HepG2 (cell line): ENCODE measurements at regions not wholly inside any gene's neighbourhood (a gene's known extent, or its start where the extent isn't known, plus 50 kb on each side); places are given as distances from the start of the nearest gene placed in this dataset.

Experiments used
- ATAC-seq: fragments of 200-7000 bp; cut with Tn5 transposase; 3 replicates; pipeline ENCODE4 v1.9.1; 2020; ENCODE audit warnings: mild to moderate bottlenecking, moderate library complexity
- BruUV-seq: library from RNA; stranded (reverse); fragments of 400-500 nt; replicated peaks from 2 replicates; lab custom pipeline; 2021; lab: Mats Ljungman, UMichigan
- CTCF ChIA-PET: fragments of 300-600 bp; formaldehyde crosslinking; extraction: SDS; loops from one replicate; lab custom pipeline; 2021; ENCODE audit warnings: low total read pairs, inconsistent platforms, low intra/inter-chr PET ratio; lab: Yijun Ruan, JAX
- POLR2A ChIA-PET: fragments of 350-600 bp; sonication (Branson Sonifier 250); formaldehyde crosslinking; loops from one replicate; lab custom pipeline; 2020; ENCODE audit warnings: antibody characterized with exemption, inconsistent platforms; lab: Yijun Ruan, JAX
- DNase-seq: peaks from one replicate; pipeline ENCODE4 v3.0.0-alpha.2; 2015; ENCODE audit warnings: low spot score
- FAIRE-seq: peaks from 3 replicates; lab custom pipeline; 2011; peaks lifted over from hg19 to GRCh38; lab: Jason Lieb, UNC
- H2AFZ ChIP-seq: one replicate; pipeline ENCODE4 v1.6.1; 2011; ENCODE audit warnings: low read length, inconsistent platforms
- H3K27ac ChIP-seq: fragments of 300-600 bp; 3 replicates; pipeline ENCODE4 v1.8.0; 2011; ENCODE audit warnings: mixed run types, mild to moderate bottlenecking, mixed read lengths, low read length, inconsistent platforms; ENCODE audit not compliant: insufficient read depth; ENCODE audit errors: extremely low read length
- H3K27me3 ChIP-seq, 2 experiments: fragments of 200-600 bp in 1 of 2; 2 replicates in 1 of 2; 3 replicates in 1 of 2; pipeline versions ENCODE4 v1.6.0 to v1.8.0; 2011; ENCODE audit warnings: low read length in 2 of 2, mild to moderate bottlenecking in 2 of 2, moderate library complexity in 2 of 2, inconsistent platforms in 1 of 2; ENCODE audit not compliant: insufficient read depth in 2 of 2, control insufficient read depth in 1 of 2
- H3K36me3 ChIP-seq, 2 experiments: fragments of 200-600 bp in 1 of 2; replicated peaks in 1 of 2; 2 replicates in 1 of 2; 3 replicates in 1 of 2; pipeline versions ENCODE4 v1.5.1 to v1.8.0; 2011; ENCODE audit warnings: low read length in 2 of 2, inconsistent platforms in 1 of 2; ENCODE audit not compliant: insufficient read depth in 2 of 2, control insufficient read depth in 1 of 2
- H3K4me1 ChIP-seq: 2 replicates; pipeline ENCODE4 v1.5.1; 2012; ENCODE audit warnings: low read length, inconsistent platforms; ENCODE audit not compliant: insufficient read depth
- H3K4me2 ChIP-seq: 2 replicates; pipeline ENCODE4 v1.6.0; 2011; ENCODE audit warnings: low read depth, low read length, inconsistent platforms
- H3K4me3 ChIP-seq, 3 experiments: fragments of 200-600 bp in 1 of 3; sonication (generic), shearing (Covaris generic) in 1 of 3; replicated peaks in 1 of 3; 2 replicates each; pipeline ENCODE4 v1.5.1; 2011 to 2016; ENCODE audit warnings: low read length in 3 of 3, inconsistent platforms in 2 of 3, low read depth in 2 of 3, mild to moderate bottlenecking in 2 of 3, control low read depth in 1 of 3, mixed read lengths in 1 of 3; ENCODE audit not compliant: insufficient read depth in 1 of 3
- H3K79me2 ChIP-seq: one replicate; pipeline ENCODE4 v1.6.1; 2011; ENCODE audit warnings: low read length, inconsistent platforms; ENCODE audit not compliant: insufficient read depth
- H3K9ac ChIP-seq: 2 replicates; pipeline ENCODE4 v1.6.0; 2011; ENCODE audit warnings: mild to moderate bottlenecking, low read depth, low read length, inconsistent platforms; ENCODE audit not compliant: insufficient read depth
- H3K9me3 ChIP-seq: 2 replicates; pipeline ENCODE4 v1.5.1; 2012; ENCODE audit warnings: mild to moderate bottlenecking, low read length
- H4K20me1 ChIP-seq: 2 replicates; pipeline ENCODE4 v1.6.0; 2011; ENCODE audit warnings: inconsistent platforms, mild to moderate bottlenecking, low read length, moderate library complexity; ENCODE audit not compliant: insufficient read depth
- ATF7-NPFF ChIP-seq: sonication (generic); formaldehyde crosslinking; IDR thresholded peaks from 2 replicates; pipeline ENCODE4 v1.8.1; 2023; ENCODE audit warnings: mild to moderate bottlenecking, low read depth, missing genetic modification reagents, moderate library complexity
- HDAC6 ChIP-seq: fragments of 200-600 bp; sonication (generic); IDR thresholded peaks from 2 replicates; pipeline ENCODE4 v1.7.0; 2017; ENCODE audit warnings: mild to moderate bottlenecking, antibody characterized with exemption, low read length, low read depth
- IRX3 ChIP-seq: sonication (generic); formaldehyde crosslinking; IDR thresholded peaks from 2 replicates; pipeline ENCODE4 v1.8.1; 2023; ENCODE audit warnings: mild to moderate bottlenecking, low read depth, missing genetic modification reagents, borderline replicate concordance
- RFX1 ChIP-seq: fragments of 450-650 bp; IDR thresholded peaks from 2 replicates; pipeline ENCODE4 v1.6.1; 2017
- SKIL ChIP-seq: sonication (generic); formaldehyde crosslinking; IDR thresholded peaks from 2 replicates; pipeline ENCODE4 v1.8.0; 2022; ENCODE audit warnings: missing genetic modification reagents, mild to moderate bottlenecking, moderate library complexity, borderline replicate concordance
- STAG1 ChIP-seq: sonication (generic); formaldehyde crosslinking; IDR thresholded peaks from 2 replicates; pipeline ENCODE4 v1.4.0; 2020; ENCODE audit warnings: missing genetic modification reagents
- U2AF1 ChIP-seq: fragments of 200-400 bp; formaldehyde crosslinking; optimal IDR thresholded peaks from 2 replicates; pipeline ENCODE3; 2017; ENCODE audit warnings: mild to moderate bottlenecking, low read depth, low read length
- U2AF2 ChIP-seq: fragments of 200-400 bp; formaldehyde crosslinking; IDR thresholded peaks from 2 replicates; pipeline ENCODE4 v1.6.1; 2017; ENCODE audit warnings: low read depth, mild to moderate bottlenecking, low read length
- ZBED4 ChIP-seq: sonication (generic); formaldehyde crosslinking; IDR thresholded peaks from 2 replicates; pipeline ENCODE4 v1.4.0; 2020; ENCODE audit warnings: missing genetic modification reagents, borderline replicate concordance
- ZNF614 ChIP-seq: IDR thresholded peaks from 2 replicates; pipeline ENCODE4 v1.6.1; 2018; ENCODE audit warnings: missing biosample characterization, missing genetic modification reagents, inconsistent platforms, borderline replicate concordance
- ZNF839 ChIP-seq: sonication (generic); formaldehyde crosslinking; IDR thresholded peaks from 2 replicates; pipeline ENCODE4 v1.4.0; 2020; ENCODE audit warnings: missing genetic modification reagents, mild to moderate bottlenecking, borderline replicate concordance
- in situ Hi-C: cut with HindIII; loops from 2 replicates; pipeline ENCODE4 v1.10.0; 2017; ENCODE audit warnings: low pct_unique_long_range_greater_than_20kb; ENCODE audit not compliant: extremely low pct_ligation_motif_present
- intact Hi-C: fragments of 100-400 bp; cut with micrococcal nuclease; formaldehyde crosslinking; loops from one replicate; pipeline ENCODE4 v1.10.0; 2022; ENCODE audit not compliant: unreplicated experiment

GRCh38 chr1:96880626-96881025, 159.0 kb downstream of the PTBP2 start:
- BruUV-seq: no TSS peak
- POLR2A ChIA-PET: no interaction called here
- intact Hi-C loops: no loop called here
- H4K20me1 ChIP-seq: no peaks in the 10 kb centered on the region
- H2AFZ ChIP-seq: no peak overlapping the region
- H3K9ac ChIP-seq: no peak overlapping the region
- H3K9me3 ChIP-seq: no peaks in the 10 kb centered on the region
- in situ Hi-C loops: no loop called here
- no peaks in the 10 kb centered on the region for H3K36me3 ChIP-seq
- no peak for TF ChIP-seq RFX1
- no peak for TF ChIP-seq ZNF614 (CRISPR knock-in tag)
- TF ChIP-seq HDAC6: no peak
- TF ChIP-seq IRX3 (CRISPR knock-in tag): no peak
- no peak for TF ChIP-seq ATF7-NPFF
- no peak for TF ChIP-seq U2AF1
- TF ChIP-seq STAG1 (CRISPR knock-in tag): no peak
- no peak for TF ChIP-seq SKIL
- TF ChIP-seq ZNF839 (CRISPR knock-in tag): no peak
- no peak for TF ChIP-seq U2AF2
- no peak for TF ChIP-seq ZBED4 (CRISPR knock-in tag)
- TF ChIP-seq, all 625 proteins: peak for 0
- H3K27me3 ChIP-seq: no peaks in the 10 kb centered on the region
- ATAC-seq (no peak), DNase-seq (no peak), FAIRE-seq (no peak)
- H3K4me1 ChIP-seq: no peaks in the 10 kb centered on the region
- H3K4me2 ChIP-seq: no peak overlapping the region
- no peak overlapping the region for H3K27ac ChIP-seq
- CTCF ChIA-PET: no interaction called here
- no peak overlapping the region for H3K4me3 ChIP-seq
- H3K79me2 ChIP-seq: no peaks in the 10 kb centered on the region
